HG02981 (cell line): ENCODE measurements at regions not wholly inside any gene's neighbourhood (a gene's known extent, or its start where the extent isn't known, plus 50 kb on each side); places are given as distances from the start of the nearest gene placed in this dataset.
"Not testable (repeated sequence)": the region's sequence is repeated elsewhere in the genome, so short reads cannot be mapped to it uniquely, and the experiment has no call there.

Experiments
- ATAC-seq: cut with Tn5 transposase; IDR thresholded peaks from one replicate; pipeline ENCODE4 v1.9.1; 2021; ENCODE audit warnings: mild to moderate bottlenecking, moderate library complexity; ENCODE audit not compliant: unreplicated experiment

DNA sequence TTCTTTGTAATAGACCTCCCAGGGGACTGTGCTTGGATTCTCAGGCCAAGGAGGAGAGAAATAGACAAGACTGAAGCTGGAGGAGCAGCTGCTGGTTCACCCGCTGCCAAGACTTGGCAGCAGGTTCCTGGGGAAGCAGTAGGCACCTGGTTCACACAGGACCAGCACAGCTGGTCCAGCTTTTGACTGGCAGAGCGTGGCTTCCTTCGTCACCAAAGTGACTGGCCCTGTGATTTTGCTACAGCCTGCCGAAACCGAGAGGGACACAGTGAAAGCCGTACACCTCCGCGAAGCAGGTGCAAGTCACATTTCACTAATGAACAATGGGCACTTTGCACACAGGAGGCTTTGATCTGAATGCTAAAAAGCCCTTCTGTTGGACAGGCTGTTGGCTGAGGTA, 199.0 kb downstream of the RNF144B start:
- no peak for ATAC-seq

DNA sequence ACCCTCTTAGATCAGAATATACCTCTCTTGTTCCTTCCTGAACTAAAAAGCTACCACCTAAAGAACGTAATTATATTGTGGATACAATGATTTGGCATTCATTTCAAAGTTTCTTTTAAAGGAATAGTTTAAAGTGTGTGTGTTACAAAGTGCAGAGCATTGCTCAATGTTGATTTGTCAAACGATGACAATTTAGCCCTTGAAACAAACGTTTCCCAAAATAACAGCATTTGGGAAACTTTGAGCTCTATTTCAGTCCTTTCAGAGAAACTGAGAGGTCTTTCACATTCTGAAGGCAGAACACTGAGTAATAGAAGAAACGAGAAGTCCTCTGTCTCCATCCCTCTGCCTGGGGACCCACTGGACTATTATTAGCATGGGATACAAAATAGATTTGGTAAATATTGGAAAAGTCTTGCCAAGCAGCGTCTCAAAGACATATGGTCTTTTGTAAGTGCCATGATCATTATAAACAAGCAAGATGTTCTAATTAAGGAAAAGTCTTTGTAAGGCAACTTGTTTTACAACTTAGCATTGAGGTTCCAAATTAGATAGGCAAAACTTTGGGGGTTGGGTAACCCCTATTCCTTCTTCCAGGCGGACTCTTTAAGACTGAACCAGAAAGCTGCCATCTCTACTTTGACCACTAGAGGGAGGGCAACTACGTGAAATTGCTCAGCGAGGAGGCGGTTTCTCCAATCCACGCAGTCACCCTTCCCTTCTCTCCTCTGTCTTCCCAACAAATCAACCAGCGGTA, 208.8 kb downstream of the RNF144B start:
- peak; percentile 90 for ATAC-seq

DNA sequence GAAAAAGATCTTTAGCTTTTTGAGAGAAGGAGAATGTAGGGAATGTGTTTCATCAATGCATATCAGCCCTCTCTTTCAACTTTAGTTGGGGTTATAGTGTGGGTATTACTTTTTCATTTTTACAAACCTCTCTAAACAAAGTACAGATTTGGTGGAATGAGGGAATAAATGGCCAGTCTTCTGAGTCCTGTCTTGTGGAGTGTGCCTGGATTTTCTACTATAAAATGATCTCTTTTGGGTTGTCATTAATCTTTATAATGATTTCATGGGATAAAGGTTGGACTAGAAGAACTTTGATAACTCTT, 209.3 kb downstream of the RNF144B start:
- ATAC-seq, result peak; percentile 25

DNA sequence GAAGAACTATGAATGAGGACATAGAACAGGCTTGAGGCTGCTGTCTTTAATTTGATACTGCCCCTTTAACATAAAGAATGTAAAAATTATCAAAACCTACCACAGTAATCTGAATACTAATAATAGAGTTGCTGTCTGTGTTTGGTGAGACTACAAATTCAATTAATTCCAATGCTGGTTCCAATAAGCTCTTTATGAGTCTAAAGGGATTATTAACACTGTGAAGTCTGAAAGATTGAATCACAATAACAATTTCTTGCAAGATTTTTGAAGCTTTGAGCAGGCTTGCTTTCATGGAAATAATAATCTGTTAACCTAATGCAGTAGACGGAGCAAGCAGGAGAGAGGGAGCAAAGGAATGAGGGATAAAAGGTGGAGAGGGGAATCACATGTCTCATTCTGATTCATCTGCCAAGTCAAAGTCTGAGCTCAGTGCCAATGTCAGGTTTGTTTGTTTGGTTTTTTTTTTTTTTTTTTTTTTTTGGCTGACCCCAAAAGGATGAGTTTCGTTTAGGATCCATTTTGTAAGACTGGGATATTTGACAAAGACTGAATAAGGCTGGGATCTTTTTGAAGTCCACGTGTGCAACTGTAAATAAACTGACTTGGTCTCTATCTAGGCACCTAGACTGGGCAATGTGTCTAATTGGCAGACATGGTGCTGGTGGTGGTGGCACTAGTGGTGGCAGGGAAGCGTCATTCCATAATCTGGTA, 211.6 kb downstream of the RNF144B start:
- no peak for ATAC-seq

DNA sequence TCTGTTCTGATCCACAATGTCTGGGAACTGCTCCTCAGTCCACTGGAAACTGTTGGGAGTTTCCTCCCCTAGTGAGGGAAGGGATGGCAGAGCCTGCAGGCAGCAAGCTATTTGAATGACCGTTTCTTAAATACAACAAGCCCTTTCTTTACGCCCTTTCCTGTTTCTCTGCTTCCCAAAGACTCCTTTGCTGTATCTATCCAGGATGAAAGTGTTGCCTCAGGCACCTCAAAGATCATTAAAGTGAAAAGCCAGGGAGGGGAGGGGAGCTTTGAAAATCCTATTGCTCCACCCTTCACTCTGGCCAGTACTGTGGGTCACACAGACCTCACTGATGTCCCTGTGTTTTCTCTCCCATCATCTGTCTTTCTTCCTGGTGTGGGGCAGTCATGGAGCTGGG, 213.1 kb downstream of the RNF144B start:
- ATAC-seq, result no peak

DNA sequence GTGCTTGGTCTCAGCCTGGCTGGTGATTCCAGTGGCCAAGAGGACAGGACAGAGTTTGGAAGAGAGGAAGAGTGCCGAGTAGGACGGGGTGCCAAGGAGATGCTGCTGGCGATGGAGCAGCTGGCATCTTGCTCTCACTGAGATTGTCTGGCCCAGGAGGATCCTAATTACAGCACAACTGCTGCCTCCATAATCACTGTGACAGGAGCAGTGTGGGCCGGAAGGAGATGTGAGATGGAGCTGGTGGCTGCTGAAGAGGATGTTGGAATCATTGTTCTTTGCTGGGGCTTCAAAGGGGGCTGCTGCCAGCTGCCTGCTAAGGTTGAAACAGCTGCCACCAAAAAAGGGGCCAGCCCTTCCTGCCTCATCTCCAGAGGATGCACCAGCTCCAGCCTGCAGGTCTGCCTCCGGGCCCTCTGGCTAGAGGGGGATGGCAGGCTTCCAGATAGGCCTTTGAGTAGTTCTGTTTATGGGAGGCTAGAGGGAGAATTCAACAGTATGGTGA, 214.4 kb downstream of the RNF144B start:
- ATAC-seq, result no peak

DNA sequence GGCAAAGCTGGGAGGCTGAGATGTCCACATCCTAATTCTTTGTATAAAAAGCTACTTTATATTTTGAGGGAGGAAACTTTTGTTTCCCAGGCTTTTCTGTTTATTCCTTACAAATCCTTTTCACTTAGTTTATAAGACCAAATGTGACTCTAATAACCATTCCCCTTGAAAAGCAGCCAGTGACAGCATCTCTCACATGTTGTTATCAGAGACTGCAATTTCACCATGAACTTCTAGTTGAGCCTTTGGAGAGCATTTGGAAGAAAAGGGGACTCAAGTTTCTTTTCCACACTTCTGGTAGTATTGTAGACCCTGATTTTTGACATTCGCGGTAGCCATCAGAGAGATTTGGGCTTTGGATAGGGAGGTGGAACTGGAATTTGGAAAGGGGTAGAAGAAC, 215.8 kb downstream of the RNF144B start:
- ATAC-seq, result no peak

DNA sequence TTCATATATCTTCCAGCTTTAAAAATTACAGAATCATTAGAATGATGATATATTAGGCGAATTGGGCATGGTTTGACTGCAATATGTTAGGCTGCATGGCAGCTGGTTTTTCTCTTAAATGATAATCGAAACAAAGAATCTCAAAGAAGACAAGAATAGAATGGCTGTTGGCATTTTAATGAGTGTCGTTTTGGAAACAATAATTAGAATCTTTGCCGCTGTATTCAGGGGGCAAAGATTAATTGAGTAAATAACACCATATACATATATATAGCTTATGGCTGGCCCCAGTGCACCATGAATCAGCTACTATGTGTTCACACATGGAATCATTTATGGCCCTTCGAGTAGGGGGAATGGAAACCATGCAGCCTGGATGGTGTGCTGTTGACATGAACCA, 216.2 kb downstream of the RNF144B start:
- ATAC-seq, result no peak

DNA sequence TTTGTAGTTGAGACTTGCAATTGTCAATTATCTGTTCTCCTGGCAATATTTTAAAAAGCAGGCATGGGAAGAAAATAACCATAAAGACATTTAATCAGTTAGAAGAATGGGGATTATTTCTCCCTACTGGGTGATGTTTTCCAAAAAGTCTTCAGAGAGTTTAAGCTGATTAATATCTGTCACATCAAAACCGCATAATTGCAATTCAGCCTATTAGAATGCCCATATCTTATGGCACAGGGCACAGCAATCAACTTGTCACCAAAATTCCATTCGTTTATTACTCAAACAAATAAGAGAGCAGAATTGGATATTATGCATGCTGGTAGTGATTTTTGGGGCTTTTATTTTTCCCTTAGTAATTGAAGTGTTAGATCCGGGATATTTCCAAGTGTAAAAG, 218.7 kb downstream of the RNF144B start:
- no peak for ATAC-seq

DNA sequence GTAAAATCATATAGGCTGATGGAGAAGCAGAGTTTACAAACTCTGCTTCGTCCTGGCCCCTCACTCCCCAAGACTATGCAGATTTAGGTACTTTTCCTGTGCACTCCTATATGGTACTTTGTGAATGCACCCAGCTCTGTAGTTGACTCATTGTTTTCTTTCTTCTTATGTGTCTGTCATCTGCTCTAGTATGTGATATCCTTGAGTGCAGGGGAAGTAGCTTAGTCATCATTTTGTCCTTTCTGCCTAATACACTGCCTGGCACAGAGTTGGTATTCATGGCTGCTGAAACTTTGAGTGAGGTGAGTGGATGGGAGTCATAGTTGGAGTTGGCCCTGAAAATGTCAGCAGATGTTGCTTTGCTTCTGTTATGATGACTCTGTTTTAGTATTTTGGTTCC, 222.6 kb downstream of the RNF144B start:
- no peak for ATAC-seq

DNA sequence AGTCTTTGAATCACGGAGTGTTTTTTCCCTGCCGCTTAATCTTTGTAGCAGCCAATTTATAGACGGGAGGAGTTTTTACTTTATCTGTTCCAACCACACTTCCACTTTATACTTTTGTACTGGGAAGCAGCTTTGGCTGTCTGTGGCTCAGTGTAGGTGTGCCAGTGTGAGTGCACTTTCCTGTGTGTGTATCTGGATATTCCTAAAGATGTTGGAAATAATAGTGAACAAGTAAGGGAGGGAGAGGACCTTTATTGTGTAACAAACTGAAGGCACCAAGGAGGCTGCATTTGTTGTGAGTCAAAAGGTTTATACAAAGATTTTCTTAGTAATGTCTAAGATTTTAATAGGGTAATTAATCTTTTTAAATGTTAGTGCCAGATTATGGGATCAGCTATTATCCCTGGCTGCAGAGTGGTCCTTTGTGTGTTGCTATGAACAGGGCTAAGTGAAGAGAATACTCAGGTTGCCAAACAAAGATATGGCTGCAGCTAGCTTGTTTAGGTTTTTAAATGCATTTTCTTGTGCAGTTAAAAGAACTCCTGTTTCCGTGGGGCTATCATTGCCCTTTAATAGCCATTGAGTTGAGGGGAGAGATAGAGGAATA, 226.3 kb downstream of the RNF144B start:
- no peak for ATAC-seq

DNA sequence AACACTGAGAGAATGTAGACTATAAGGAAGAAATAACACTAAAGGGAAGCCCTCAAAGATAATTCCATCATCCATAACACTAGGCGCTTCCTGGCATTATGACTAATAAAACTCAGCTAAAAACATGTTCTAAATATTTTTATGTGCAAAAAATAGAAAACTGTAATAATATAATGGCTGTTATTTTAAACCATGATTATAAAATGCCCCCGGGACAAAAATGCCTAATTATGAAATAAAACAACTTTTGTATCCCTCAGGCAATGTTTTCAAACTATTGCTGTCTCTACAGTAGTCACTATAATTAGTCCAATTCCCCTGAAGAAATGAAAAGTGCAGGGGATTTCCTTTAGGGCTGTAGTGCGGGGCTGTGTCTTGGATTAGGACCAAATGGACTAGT, 242.4 kb downstream of the RNF144B start:
- no peak for ATAC-seq

DNA sequence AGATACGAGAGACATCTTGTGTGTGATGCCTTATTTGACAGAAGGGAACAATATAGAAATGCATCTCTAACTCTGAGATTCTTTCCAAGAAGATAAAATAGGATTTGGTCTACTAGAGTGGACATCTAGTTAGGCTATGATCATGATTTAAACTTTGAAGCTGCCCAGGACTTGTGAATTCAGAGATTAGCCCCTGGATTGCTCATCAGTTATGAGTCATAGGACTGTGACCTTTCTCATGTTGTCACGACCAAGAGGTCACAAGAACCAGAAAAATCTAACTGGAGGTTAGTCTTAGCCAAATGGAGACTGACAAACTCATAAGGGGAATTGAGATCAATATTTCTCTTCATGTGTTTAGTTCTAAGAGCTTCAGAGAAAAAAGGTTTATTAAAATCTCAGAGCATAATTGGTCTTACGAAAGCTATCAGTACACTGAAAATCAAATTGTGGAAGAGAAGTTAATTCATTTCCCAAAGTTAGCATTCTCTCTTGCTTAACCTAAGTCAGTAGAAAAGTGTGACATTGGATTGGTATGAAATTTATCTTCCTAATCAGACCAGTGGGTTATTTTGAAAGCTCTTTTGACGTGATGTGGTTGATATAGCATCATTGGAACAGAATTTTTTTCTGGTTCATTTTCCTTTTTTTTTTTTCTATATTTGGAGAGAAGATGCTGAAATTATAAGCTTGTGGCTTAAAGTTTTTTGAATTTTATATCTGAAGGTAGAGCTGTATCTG, 245.7 kb downstream of the RNF144B start:
- ATAC-seq, result no peak

DNA sequence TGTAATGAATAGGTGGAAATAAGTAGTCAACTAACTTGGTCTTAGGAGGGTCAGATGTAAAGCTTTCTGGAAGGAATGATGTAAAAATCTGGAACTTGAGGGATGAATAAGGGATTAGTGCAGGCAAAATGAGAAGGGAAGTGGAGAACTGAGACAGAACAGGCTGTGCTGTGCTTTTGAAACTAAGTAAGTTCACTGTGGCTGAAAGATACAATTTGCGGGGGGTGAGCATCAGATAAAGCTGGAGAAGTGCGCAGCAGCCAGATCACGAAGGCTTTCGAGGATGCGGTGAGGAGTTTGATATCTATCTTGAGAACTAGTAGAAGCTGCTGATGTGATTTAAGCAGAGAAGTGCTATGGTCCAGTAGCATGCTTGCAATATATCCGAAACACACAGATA, 247.8 kb downstream of the RNF144B start:
- ATAC-seq, result no peak

DNA sequence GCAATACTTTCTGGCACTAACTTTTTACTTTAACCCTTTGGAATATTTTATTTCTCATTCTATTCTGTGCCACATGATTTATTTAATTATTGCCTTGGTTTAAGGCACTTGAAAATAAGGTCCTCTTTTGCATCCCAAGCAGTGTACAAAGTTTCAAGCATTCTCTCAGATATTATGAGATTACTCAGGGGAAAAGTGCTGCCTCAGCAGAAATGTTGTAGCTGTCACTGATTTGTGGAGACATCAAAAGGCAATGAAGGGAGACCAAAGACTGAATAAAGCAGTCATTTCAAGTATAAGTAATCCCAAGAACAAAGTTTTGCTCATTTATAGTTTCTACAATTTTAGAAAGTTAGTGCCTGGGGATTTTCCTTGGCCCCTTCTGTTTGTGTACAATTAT, 253.0 kb downstream of the RNF144B start:
- no peak for ATAC-seq

DNA sequence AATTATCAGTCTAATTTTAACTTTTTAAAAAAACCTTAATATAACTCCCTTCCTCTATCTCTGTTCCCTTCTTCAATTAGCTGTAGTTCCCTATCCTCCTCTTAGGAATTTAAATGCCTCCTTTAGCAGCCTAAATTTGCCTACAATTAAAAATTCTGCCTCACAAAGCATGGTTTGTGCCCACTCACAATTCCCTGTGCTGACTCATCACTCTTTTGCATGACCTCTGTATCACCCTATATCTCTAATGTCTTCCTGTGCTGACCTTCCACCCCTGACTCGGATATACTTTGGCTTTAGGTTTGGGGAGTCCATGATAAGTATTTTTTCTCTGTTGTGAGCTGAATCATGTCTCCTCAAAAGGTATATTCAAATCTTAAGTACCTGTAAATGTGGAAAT, 253.6 kb downstream of the RNF144B start:
- ATAC-seq, result no peak

DNA sequence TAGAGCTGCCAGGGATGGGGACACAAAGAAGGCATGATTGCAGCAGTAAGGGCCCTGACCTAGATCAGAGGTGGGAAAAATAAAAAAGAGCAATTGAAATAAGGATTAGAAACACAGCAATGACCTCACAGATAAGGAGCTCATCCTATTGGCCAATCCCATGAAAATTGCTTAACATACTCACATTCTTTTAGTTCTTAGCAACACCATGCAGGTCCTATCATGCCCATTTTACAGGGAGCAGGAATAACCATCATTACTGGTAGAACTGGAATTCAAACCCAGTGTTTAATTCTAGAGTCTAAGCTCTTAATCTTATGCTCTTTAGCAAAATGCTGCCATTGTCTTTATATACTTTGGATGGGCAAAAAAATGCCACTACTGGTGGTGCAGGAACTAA, 267.7 kb downstream of the RNF144B start:
- ATAC-seq, result no peak

DNA sequence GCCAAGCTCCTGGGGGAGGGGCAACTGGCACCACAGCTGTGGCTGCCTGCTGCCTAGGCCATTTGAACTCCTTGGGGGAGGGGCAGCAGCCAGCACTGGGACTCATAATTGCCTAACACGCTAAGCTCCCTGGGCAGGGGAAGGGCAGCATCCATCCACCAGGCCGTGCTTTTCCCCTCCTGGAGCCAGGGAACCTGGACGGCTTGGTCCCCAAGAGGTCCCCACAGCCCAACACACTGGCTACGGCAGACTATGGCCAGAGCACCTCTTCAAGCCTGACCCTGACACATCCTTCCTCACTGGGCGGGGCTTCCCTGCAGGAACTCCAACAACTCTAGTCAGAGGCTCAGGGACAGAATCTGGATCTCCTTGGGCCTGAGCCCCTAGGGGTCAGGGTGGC, 269.4 kb downstream of the RNF144B start:
- ATAC-seq, result no peak

DNA sequence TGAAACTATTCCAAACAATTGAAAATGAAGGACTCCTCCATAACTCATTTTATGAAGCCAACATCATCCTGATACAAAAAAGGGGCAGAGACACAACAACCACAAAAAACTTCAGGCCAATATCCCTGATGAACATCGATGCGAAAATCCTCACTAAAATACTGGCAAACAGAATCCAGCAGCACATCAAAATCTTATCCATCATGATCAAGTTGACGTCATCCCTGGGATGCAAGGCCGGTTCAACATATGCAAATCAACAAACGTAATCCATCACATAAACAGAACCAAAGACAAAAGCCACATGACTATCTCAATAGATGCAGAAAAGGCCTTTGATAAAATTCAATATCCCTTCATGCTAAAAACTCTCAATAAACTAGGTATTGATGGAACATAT, 272.8 kb downstream of the RNF144B start:
- not testable (repeated sequence) for ATAC-seq

DNA sequence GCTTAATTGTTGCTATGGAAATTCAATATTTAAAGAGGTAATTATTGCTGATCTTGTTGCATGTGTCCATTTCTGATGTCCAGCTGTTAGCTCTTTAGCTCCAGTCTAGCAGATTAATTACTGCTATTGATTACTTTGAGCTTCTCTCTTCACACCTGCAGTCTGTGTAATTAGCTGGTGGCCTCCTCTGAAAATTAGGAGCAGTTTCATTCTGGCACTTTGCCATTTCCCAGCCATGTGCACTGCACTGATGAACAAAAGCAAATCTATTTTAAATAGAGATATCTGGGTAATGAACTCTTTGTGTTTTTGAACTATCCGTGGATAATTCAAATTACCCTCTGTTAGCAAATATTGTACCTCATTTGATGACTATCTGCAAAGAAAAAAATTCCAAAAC, 275.9 kb downstream of the RNF144B start:
- no peak for ATAC-seq

DNA sequence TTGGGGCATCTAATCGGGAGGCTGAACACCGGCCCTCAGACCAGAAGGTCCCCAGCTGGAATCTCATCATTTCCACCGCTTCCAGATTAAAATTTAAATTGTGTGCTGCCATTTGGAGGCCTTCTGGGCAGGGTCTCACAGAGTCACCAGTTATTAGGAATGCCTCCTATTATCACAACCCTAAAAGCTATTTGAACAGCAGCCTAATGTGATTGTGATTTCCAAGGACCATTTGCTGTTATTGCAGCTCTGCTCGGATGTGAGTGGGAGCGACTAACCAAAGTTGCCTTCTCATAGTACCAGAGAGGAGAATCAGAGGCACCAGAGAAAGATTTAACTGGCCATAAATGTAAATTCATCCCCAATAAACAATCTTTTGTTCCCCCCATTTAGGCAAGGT, 277.3 kb downstream of the RNF144B start:
- no peak for ATAC-seq

DNA sequence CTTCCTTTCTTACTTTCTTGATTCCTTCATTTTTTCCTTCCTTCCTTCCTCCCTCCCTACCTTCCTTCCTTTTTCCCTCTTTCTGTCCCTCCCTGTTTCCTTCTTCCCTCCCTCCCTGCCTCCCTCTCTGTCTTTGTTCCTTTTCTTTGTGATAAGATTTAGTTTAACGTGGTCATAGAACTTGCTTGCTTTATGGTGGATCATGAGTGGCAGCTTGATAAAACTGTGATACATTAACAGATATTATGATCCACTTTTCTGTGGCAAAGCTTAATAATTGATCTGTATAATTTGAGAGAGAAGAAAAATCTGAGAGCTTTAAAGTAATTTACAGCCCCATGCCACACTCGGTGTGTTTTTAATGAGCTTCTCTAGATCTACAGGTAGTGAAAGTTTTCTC, 280.5 kb downstream of the RNF144B start:
- ATAC-seq, result no peak
